LNCAP (cell line): ENCODE measurements at regions not wholly inside any gene's neighbourhood (a gene's known extent, or its start where the extent isn't known, plus 50 kb on each side); places are given as distances from the start of the nearest gene placed in this dataset.

Source experiments
- CTCF ChIP-seq: fragments of 450-650 bp; IDR thresholded peaks from 2 replicates; pipeline ENCODE4 v1.5.1; 2017; ENCODE audit warnings: mild to moderate bottlenecking

- TF ChIP-seq CTCF: no peak
Observed at GRCh38 chr10:129157185-129157584, 309.9 kb upstream of the MGMT start.

GRCh38 chr10:129161150-129161549, 305.9 kb upstream of the MGMT start:
- TF ChIP-seq CTCF: no peak

GRCh38 chr10:129163531-129163930, 303.5 kb upstream of the MGMT start:
- TF ChIP-seq CTCF: no peak

GRCh38 chr10:129165076-129165720, 301.8 kb upstream of the MGMT start:
- no peak for TF ChIP-seq CTCF

- TF ChIP-seq CTCF: no peak
Observed at GRCh38 chr10:129165770-129166169, 301.3 kb upstream of the MGMT start.

- no peak for TF ChIP-seq CTCF
Observed at GRCh38 chr10:129168660-129169059, 298.4 kb upstream of the MGMT start.

GRCh38 chr10:129169115-129169514, 297.9 kb upstream of the MGMT start:
- TF ChIP-seq CTCF: no peak

GRCh38 chr10:129170812-129171211, 296.2 kb upstream of the MGMT start:
- no peak for TF ChIP-seq CTCF
